HEK293 (cell line): ENCODE measurements at regions not wholly inside any gene's neighbourhood (a gene's known extent, or its start where the extent isn't known, plus 50 kb on each side); places are given as distances from the start of the nearest gene placed in this dataset.

Experiments
- CTCF ChIA-PET: fragments of 350-600 bp; formaldehyde crosslinking; extraction: SDS; loops from one replicate; lab custom pipeline; 2021; ENCODE audit warnings: antibody characterized with exemption; lab: Yijun Ruan, JAX
- POLR2A ChIA-PET: fragments of 300-600 bp; formaldehyde crosslinking; extraction: SDS; loops from one replicate; lab custom pipeline; 2020; ENCODE audit warnings: antibody characterized with exemption, inconsistent platforms; lab: Yijun Ruan, JAX
- H3K27ac ChIP-seq: fragments of 200-500 bp; sonication (Bioruptor generic); 2 replicates; pipeline ENCODE4 v1.5.1; 2014; ENCODE audit warnings: low read depth, low read length, control low read depth, inconsistent platforms; ENCODE audit errors: extremely low read depth
- H3K36me3 ChIP-seq, 2 experiments: fragments of 200-500 bp in 1 of 2; sonication (Bioruptor generic) in 1 of 2; 1 replicate in 1 of 2; 2 replicates in 1 of 2; pipeline ENCODE4 v1.5.1; 2014 to 2017; ENCODE audit warnings: inconsistent platforms in 2 of 2, low read length in 2 of 2; ENCODE audit not compliant: control insufficient read depth in 2 of 2, insufficient read depth in 1 of 2
- H3K4me1 ChIP-seq: fragments of 200-500 bp; sonication (Bioruptor generic); 2 replicates; pipeline ENCODE4 v1.5.1; 2014; ENCODE audit warnings: mild to moderate bottlenecking, low read length, inconsistent platforms; ENCODE audit not compliant: control insufficient read depth, insufficient read depth
- H3K4me3 ChIP-seq: 2 replicates; pipeline ENCODE4 v1.5.1; 2011; ENCODE audit warnings: low read depth, mild to moderate bottlenecking, control low read depth, low read length, moderate library complexity
- H3K9me3 ChIP-seq: fragments of 200-500 bp; sonication (Bioruptor generic); 2 replicates; pipeline ENCODE4 v1.5.1; 2014; ENCODE audit warnings: low read depth, low read length, inconsistent platforms; ENCODE audit not compliant: control insufficient read depth, insufficient read depth
- EGR2 ChIP-seq: fragments of 450-650 bp; formaldehyde crosslinking; IDR thresholded peaks from 2 replicates; pipeline ENCODE4 v1.5.1; 2016; ENCODE audit warnings: low read depth, missing biosample characterization, missing genetic modification characterization
- KLF8 ChIP-seq: fragments of 450-650 bp; formaldehyde crosslinking; IDR thresholded peaks from 2 replicates; pipeline ENCODE4 v1.5.1; 2016; ENCODE audit warnings: missing biosample characterization, missing genetic modification characterization
- PRDM1 ChIP-seq: fragments of 450-650 bp; formaldehyde crosslinking; IDR thresholded peaks from 2 replicates; pipeline ENCODE4; 2016; ENCODE audit warnings: missing biosample characterization, missing genetic modification characterization
- ZFP41 ChIP-seq: fragments of 450-650 bp; formaldehyde crosslinking; IDR thresholded peaks from 2 replicates; pipeline ENCODE4 v1.5.1; 2016; ENCODE audit warnings: missing biosample characterization, missing genetic modification characterization, borderline replicate concordance
- ZNF112 ChIP-seq: fragments of 450-650 bp; formaldehyde crosslinking; IDR thresholded peaks from 2 replicates; pipeline ENCODE4 v1.5.0; 2017; ENCODE audit warnings: missing biosample characterization, missing genetic modification characterization
- ZNF16 ChIP-seq: fragments of 450-650 bp; formaldehyde crosslinking; IDR thresholded peaks from 2 replicates; pipeline ENCODE4 v1.5.1; 2016; ENCODE audit warnings: low read depth, missing biosample characterization, missing genetic modification characterization
- ZNF223 ChIP-seq: fragments of 450-650 bp; formaldehyde crosslinking; IDR thresholded peaks from 2 replicates; pipeline ENCODE4 v1.5.1; 2016; ENCODE audit warnings: missing biosample characterization, missing genetic modification characterization
- ZNF391 ChIP-seq: fragments of 450-650 bp; formaldehyde crosslinking; IDR thresholded peaks from 2 replicates; pipeline ENCODE4 v1.5.1; 2016; ENCODE audit warnings: low read depth, missing biosample characterization, missing genetic modification characterization, borderline replicate concordance
- ZNF530 ChIP-seq: fragments of 450-650 bp; formaldehyde crosslinking; IDR thresholded peaks from 2 replicates; pipeline ENCODE4 v1.5.1; 2016; ENCODE audit warnings: low read depth, missing biosample characterization, missing genetic modification characterization
- ZNF544 ChIP-seq: fragments of 450-650 bp; formaldehyde crosslinking; IDR thresholded peaks from 2 replicates; pipeline ENCODE4 v1.5.0; 2017; ENCODE audit warnings: missing biosample characterization, missing genetic modification characterization
- ZNF621 ChIP-seq: fragments of 450-650 bp; formaldehyde crosslinking; IDR thresholded peaks from 2 replicates; pipeline ENCODE4 v1.5.1; 2017; ENCODE audit warnings: missing biosample characterization, missing genetic modification characterization
- ZNF623 ChIP-seq: fragments of 450-650 bp; formaldehyde crosslinking; IDR thresholded peaks from 2 replicates; pipeline ENCODE4 v1.5.1; 2016; ENCODE audit warnings: missing biosample characterization, missing genetic modification characterization
- ZNF629 ChIP-seq: fragments of 450-650 bp; formaldehyde crosslinking; IDR thresholded peaks from 2 replicates; pipeline ENCODE4 v1.5.1; 2017; ENCODE audit warnings: missing biosample characterization, missing genetic modification characterization
- ZNF660 ChIP-seq: fragments of 450-650 bp; IDR thresholded peaks from 2 replicates; pipeline ENCODE4 v1.5.1; 2018; ENCODE audit warnings: missing biosample characterization, mild to moderate bottlenecking, missing genetic modification characterization
- ZNF664 ChIP-seq: fragments of 450-650 bp; formaldehyde crosslinking; IDR thresholded peaks from 2 replicates; pipeline ENCODE4 v1.5.1; 2016; ENCODE audit warnings: missing biosample characterization, missing genetic modification characterization
- ZNF768 ChIP-seq: fragments of 450-650 bp; formaldehyde crosslinking; IDR thresholded peaks from 2 replicates; pipeline ENCODE4 v1.5.1; 2018; ENCODE audit warnings: missing biosample characterization, mild to moderate bottlenecking, missing genetic modification characterization
- ZNF777 ChIP-seq: fragments of 450-650 bp; formaldehyde crosslinking; IDR thresholded peaks from 2 replicates; pipeline ENCODE4 v1.5.1; 2017; ENCODE audit warnings: missing biosample characterization, missing genetic modification characterization, borderline replicate concordance
- TF ChIP-seq, protein P1 (sequence below): fragments of 450-650 bp; formaldehyde crosslinking; IDR thresholded peaks from 2 replicates; pipeline ENCODE4 v1.5.1; 2016; ENCODE audit warnings: missing biosample characterization, missing genetic modification characterization, low read depth
- TF ChIP-seq, protein P2 (sequence below): fragments of 450-650 bp; IDR thresholded peaks from 2 replicates; pipeline ENCODE4 v1.5.1; 2018; ENCODE audit warnings: missing biosample characterization, mild to moderate bottlenecking, missing genetic modification characterization
- TF ChIP-seq, protein P3 (sequence below): fragments of 450-650 bp; formaldehyde crosslinking; IDR thresholded peaks from 2 replicates; pipeline ENCODE4 v1.5.1; 2016; ENCODE audit warnings: missing biosample characterization, missing genetic modification characterization
- TF ChIP-seq, protein P4 (sequence below): fragments of 450-650 bp; formaldehyde crosslinking; IDR thresholded peaks from 2 replicates; pipeline ENCODE4 v1.5.1; 2016; ENCODE audit warnings: missing biosample characterization, missing genetic modification characterization
- TF ChIP-seq, protein P5 (sequence below): fragments of 450-650 bp; formaldehyde crosslinking; IDR thresholded peaks from 2 replicates; pipeline ENCODE4 v1.5.1; 2016; ENCODE audit warnings: missing biosample characterization, missing genetic modification characterization

DNA sequence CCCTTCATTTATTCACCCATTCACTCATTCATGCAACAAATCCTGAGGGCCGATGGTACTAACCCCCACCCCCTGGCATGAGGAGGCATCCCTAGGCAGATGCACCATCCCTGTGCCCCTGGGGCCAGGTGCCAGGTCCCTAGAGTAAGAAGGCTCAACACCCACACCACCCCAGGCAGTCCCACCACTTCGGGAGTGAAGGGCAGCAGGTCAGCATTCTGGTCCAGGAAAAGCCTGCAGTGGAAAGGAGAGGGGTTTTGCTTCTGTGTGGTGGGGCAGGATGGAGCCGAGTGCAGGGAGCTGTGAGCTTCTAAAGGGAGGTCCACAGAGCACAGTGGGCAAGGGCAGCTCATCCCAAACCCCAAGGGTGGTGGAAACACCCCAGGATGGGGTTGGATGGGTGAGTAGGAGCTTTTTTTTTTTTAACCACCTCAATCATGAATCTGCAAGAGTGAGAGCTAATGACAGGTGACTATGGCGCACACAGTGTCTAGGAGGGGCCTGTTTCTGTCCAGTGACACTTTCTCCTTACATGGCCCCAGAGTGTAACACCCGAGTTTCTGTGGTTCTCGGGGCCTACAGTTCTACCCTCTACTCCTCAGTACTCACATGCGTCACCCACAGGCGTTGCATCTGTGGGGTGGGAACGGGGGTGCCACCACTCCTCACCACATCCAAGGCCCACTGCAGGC lies 414.3 kb downstream of the TMEM121 start:
- Histone ChIP-seq H3K9me3 (no peaks in the 10 kb centered on the region), H3K27ac (no peak overlapping the region), H3K4me3 (no peak overlapping the region), H3K4me1 (no peaks in the 10 kb centered on the region), H3K36me3 (no peaks in the 10 kb centered on the region)
- no peak for TF ChIP-seq ZNF623 (tag by site-specific recombination)
- no peak for TF ChIP-seq ZNF223 (tag by site-specific recombination)
- no peak for TF ChIP-seq ZNF16 (tag by site-specific recombination)
- no peak for TF ChIP-seq ZNF391 (tag by site-specific recombination)
- TF ChIP-seq, protein P1, sequence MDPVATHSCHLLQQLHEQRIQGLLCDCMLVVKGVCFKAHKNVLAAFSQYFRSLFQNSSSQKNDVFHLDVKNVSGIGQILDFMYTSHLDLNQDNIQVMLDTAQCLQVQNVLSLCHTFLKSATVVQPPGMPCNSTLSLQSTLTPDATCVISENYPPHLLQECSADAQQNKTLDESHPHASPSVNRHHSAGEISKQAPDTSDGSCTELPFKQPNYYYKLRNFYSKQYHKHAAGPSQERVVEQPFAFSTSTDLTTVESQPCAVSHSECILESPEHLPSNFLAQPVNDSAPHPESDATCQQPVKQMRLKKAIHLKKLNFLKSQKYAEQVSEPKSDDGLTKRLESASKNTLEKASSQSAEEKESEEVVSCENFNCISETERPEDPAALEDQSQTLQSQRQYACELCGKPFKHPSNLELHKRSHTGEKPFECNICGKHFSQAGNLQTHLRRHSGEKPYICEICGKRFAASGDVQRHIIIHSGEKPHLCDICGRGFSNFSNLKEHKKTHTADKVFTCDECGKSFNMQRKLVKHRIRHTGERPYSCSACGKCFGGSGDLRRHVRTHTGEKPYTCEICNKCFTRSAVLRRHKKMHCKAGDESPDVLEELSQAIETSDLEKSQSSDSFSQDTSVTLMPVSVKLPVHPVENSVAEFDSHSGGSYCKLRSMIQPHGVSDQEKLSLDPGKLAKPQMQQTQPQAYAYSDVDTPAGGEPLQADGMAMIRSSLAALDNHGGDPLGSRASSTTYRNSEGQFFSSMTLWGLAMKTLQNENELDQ (tag by site-specific recombination): no peak
- no peak for TF ChIP-seq ZNF629 (tag by site-specific recombination)
- TF ChIP-seq ZNF777 (tag by site-specific recombination): no peak
- no peak for TF ChIP-seq ZFP41
- ChIA-PET POLR2A (no interaction called here), CTCF (interaction anchor here (0.6 to 1.1 kb wide), 3 partner anchors 65 to 403 kb away, joined by 3 to 4 read pairs (median 3); no protein-coding TSS in a partner anchor)

DNA sequence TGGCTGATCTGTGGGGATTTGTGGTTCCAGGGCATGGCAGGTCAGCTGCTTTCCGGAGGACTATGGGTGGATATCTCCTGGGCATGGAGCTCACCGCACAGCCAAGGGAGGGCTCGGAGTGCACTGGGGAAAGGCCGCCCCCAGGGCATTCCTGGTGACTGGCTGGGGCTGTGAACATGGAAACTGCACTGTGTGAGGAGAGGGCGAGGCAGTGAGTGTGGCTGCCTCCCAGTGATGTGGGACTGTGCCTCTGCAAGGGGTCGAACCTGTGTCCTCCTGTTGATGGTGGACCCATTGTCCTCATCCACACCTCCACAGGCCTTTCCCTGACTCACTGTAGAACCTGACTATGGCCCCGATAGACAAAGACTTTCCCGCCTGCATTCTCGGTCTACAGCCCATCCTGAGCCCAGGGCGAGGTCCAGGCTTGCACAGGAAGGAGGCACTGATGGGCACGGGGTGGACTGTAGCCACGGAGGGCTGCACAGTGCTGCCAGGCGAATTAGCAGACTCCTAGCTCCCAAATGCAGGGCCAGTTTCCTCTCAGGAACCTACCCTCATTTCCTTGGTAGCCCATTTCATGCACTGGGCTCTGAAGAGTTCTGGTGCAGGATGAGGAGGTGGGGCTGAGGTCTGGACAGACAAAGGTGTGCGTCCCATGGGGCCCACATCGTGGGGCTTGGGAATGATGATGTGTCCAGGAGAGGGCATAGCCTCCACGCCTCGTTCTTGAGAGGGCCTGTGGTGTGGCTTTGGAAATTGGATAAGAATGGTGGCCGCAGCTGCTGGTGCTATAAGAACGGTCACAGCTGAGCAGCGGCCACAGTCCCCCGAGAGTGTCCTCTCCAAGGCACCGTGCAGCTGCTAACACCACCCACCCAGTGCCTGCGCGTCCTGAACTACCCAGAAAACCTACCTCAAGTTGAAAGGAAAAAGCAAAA lies 415.1 kb downstream of the TMEM121 start:
- H3K36me3 ChIP-seq: no peaks in the 10 kb centered on the region
- CTCF ChIA-PET: no interaction called here
- H3K4me1 ChIP-seq: no peaks in the 10 kb centered on the region
- H3K4me3 ChIP-seq: no peak overlapping the region
- POLR2A ChIA-PET: no interaction called here
- no peaks in the 10 kb centered on the region for H3K9me3 ChIP-seq
- TF ChIP-seq, protein P2, sequence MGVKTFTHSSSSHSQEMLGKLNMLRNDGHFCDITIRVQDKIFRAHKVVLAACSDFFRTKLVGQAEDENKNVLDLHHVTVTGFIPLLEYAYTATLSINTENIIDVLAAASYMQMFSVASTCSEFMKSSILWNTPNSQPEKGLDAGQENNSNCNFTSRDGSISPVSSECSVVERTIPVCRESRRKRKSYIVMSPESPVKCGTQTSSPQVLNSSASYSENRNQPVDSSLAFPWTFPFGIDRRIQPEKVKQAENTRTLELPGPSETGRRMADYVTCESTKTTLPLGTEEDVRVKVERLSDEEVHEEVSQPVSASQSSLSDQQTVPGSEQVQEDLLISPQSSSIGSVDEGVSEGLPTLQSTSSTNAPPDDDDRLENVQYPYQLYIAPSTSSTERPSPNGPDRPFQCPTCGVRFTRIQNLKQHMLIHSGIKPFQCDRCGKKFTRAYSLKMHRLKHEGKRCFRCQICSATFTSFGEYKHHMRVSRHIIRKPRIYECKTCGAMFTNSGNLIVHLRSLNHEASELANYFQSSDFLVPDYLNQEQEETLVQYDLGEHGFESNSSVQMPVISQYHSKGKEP (tag by site-specific recombination): no peak
- TF ChIP-seq, protein P3, sequence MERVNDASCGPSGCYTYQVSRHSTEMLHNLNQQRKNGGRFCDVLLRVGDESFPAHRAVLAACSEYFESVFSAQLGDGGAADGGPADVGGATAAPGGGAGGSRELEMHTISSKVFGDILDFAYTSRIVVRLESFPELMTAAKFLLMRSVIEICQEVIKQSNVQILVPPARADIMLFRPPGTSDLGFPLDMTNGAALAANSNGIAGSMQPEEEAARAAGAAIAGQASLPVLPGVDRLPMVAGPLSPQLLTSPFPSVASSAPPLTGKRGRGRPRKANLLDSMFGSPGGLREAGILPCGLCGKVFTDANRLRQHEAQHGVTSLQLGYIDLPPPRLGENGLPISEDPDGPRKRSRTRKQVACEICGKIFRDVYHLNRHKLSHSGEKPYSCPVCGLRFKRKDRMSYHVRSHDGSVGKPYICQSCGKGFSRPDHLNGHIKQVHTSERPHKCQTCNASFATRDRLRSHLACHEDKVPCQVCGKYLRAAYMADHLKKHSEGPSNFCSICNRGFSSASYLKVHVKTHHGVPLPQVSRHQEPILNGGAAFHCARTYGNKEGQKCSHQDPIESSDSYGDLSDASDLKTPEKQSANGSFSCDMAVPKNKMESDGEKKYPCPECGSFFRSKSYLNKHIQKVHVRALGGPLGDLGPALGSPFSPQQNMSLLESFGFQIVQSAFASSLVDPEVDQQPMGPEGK: no peak
- no peak for TF ChIP-seq PRDM1 (tag by site-specific recombination)
- TF ChIP-seq, protein P4, sequence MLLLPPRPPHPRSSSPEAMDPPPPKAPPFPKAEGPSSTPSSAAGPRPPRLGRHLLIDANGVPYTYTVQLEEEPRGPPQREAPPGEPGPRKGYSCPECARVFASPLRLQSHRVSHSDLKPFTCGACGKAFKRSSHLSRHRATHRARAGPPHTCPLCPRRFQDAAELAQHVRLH (tag by site-specific recombination): no peak
- no peak for TF ChIP-seq ZNF530 (tag by site-specific recombination)
- TF ChIP-seq EGR2 (tag by site-specific recombination): no peak
- TF ChIP-seq KLF8: no peak
- no peak for TF ChIP-seq ZNF660
- no peak for TF ChIP-seq ZNF112 (tag by site-specific recombination)
- no peak for TF ChIP-seq ZNF544 (tag by site-specific recombination)
- TF ChIP-seq ZNF223 (tag by site-specific recombination): no peak
- TF ChIP-seq ZNF768 (tag by site-specific recombination): no peak
- TF ChIP-seq, protein P5, sequence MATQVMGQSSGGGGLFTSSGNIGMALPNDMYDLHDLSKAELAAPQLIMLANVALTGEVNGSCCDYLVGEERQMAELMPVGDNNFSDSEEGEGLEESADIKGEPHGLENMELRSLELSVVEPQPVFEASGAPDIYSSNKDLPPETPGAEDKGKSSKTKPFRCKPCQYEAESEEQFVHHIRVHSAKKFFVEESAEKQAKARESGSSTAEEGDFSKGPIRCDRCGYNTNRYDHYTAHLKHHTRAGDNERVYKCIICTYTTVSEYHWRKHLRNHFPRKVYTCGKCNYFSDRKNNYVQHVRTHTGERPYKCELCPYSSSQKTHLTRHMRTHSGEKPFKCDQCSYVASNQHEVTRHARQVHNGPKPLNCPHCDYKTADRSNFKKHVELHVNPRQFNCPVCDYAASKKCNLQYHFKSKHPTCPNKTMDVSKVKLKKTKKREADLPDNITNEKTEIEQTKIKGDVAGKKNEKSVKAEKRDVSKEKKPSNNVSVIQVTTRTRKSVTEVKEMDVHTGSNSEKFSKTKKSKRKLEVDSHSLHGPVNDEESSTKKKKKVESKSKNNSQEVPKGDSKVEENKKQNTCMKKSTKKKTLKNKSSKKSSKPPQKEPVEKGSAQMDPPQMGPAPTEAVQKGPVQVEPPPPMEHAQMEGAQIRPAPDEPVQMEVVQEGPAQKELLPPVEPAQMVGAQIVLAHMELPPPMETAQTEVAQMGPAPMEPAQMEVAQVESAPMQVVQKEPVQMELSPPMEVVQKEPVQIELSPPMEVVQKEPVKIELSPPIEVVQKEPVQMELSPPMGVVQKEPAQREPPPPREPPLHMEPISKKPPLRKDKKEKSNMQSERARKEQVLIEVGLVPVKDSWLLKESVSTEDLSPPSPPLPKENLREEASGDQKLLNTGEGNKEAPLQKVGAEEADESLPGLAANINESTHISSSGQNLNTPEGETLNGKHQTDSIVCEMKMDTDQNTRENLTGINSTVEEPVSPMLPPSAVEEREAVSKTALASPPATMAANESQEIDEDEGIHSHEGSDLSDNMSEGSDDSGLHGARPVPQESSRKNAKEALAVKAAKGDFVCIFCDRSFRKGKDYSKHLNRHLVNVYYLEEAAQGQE: no peak
- TF ChIP-seq ZNF664: no peak
- no peak for TF ChIP-seq ZNF621 (tag by site-specific recombination)
- no peak overlapping the region for H3K27ac ChIP-seq
